Lung (tissue), 11 donors: ENCODE measurements at regions not wholly inside any gene's neighbourhood (a gene's known extent, or its start where the extent isn't known, plus 50 kb on each side); places are given as distances from the start of the nearest gene placed in this dataset.

Experiments
- ATAC-seq: fragments of 200-7000 bp; cut with Tn5 transposase; one replicate; pipeline ENCODE4 v1.9.1; 2020; ENCODE audit warnings: moderate number of reproducible peaks; ENCODE audit not compliant: insufficient read depth, low FRiP score
- DNase-seq, 3 donors: peaks; one replicate each; pipeline ENCODE4 v3.0.0-alpha.2; 2013 to 2017
- H3K27ac ChIP-seq, 2 donors: one replicate each; pipeline ENCODE4 v1.5.1; 2013; ENCODE audit warnings: mild to moderate bottlenecking in 2 of 2, moderate library complexity in 2 of 2, control low read depth in 1 of 2, inconsistent platforms in 1 of 2, low read depth in 1 of 2, low read length in 1 of 2
- H3K27me3 ChIP-seq, 3 donors: one replicate each; pipeline ENCODE4 v1.5.1; 2013; ENCODE audit warnings: low read length in 2 of 3; ENCODE audit not compliant: control insufficient read depth in 3 of 3, insufficient read depth in 3 of 3
- H3K36me3 ChIP-seq, 4 donors: one replicate each; pipeline ENCODE4 v1.5.1; 2013; ENCODE audit warnings: low read length in 4 of 4, mild to moderate bottlenecking in 1 of 4, moderate library complexity in 1 of 4; ENCODE audit not compliant: control insufficient read depth in 4 of 4, insufficient read depth in 4 of 4
- H3K4me1 ChIP-seq, 5 donors: one replicate each; pipeline ENCODE4 v1.5.1; 2013; ENCODE audit warnings: low read length in 5 of 5, mild to moderate bottlenecking in 2 of 5, moderate library complexity in 1 of 5; ENCODE audit not compliant: control insufficient read depth in 5 of 5, insufficient read depth in 5 of 5
- H3K4me3 ChIP-seq: one replicate; pipeline ENCODE4 v1.5.1; 2013; ENCODE audit warnings: mild to moderate bottlenecking, control low read depth, moderate library complexity
- H3K9ac ChIP-seq, 2 donors: one replicate each; pipeline ENCODE4 v1.5.1; 2013; ENCODE audit warnings: low read length in 2 of 2, control low read depth in 1 of 2; ENCODE audit not compliant: insufficient read depth in 1 of 2
- H3K9me3 ChIP-seq, 4 donors: one replicate each; pipeline ENCODE4 v1.5.1; 2013; ENCODE audit warnings: low read length in 3 of 4, mild to moderate bottlenecking in 1 of 4, moderate library complexity in 1 of 4; ENCODE audit not compliant: control insufficient read depth in 4 of 4, insufficient read depth in 3 of 4
- WGBS, 2 donors: extraction: QIAGEN DNeasy Blood & Tissue Kit; methylation state at CpG; one replicate each; pipeline ENCODE4 v1.1.7; 2013; 5-methylcytosine and 5-hydroxymethylcytosine counted together
- TF ChIP-seq, protein P1 (sequence below): IDR thresholded peaks from 2 replicates; pipeline ENCODE4 v1.5.1; 2012; ENCODE audit warnings: mild to moderate bottlenecking; ENCODE audit errors: control extremely low read depth, extremely low read depth
- donor health status: control.
- donor health status: control.
- donor health status: Bipolar disorder and iron deficiency.
- donor health status: healthy.
- donor health status: DM: yes; HTN: yes; CAD: no.

DNA sequence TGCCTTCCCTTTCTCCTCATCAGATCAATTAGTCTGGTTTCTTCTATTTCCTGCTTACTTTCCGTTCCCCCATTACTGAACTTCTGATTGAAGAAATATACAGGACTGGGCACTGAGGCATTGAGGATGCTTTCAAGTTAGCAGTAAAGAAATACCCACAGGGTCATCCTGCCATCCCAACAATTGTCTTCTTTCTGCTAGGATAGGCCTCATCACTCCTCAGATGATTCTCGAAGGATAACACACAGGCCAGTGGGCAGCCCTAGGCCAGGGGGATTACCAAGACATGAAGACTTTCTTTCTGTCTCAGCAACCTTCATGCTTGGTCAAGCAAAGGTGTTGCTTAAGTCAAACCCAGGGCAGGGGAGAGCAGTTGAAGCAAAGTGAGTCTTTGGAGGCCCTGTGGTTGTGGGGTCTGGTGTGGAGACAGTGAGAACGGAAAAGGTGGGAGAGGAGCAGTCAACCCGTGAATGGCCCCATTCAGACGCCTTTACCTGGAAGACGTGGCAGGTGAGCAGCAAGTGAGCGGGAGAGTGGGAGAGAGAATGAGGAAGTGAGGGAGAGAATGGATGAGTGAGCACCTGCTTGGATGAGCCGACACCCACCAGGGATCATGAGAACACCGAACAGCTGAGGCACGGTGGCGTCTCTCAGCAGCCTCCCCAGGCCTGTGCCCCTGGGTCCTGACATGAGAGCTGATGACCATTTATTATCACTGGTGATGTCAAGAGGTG lies 462.9 kb downstream of the PREX1 start:
- Histone ChIP-seq H3K9ac (no peak overlapping the region), H3K27me3 (no peaks in the 10 kb centered on the region), H3K4me1 (peaks cover 0 to 4% (median 0%) of the 10 kb centered on the region in 5 donors), H3K4me3 (no peak overlapping the region), H3K27ac (no peak overlapping the region), H3K9me3 (peaks cover 0 to 6% (median 1%) of the 10 kb centered on the region in 4 donors), H3K36me3 (no peaks in the 10 kb centered on the region)
- TF ChIP-seq, protein P1, sequence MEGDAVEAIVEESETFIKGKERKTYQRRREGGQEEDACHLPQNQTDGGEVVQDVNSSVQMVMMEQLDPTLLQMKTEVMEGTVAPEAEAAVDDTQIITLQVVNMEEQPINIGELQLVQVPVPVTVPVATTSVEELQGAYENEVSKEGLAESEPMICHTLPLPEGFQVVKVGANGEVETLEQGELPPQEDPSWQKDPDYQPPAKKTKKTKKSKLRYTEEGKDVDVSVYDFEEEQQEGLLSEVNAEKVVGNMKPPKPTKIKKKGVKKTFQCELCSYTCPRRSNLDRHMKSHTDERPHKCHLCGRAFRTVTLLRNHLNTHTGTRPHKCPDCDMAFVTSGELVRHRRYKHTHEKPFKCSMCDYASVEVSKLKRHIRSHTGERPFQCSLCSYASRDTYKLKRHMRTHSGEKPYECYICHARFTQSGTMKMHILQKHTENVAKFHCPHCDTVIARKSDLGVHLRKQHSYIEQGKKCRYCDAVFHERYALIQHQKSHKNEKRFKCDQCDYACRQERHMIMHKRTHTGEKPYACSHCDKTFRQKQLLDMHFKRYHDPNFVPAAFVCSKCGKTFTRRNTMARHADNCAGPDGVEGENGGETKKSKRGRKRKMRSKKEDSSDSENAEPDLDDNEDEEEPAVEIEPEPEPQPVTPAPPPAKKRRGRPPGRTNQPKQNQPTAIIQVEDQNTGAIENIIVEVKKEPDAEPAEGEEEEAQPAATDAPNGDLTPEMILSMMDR = no peak
- ATAC-seq = no peak
- WGBS, 2 donors = 93% methylated on average over 11 of the region's 11 CpGs
- DNase-seq = no peak

GRCh38 chr20:48364055-48364454 lies 463.7 kb downstream of the PREX1 start:
- ATAC-seq = no peak
- Histone ChIP-seq H3K4me1 (peaks cover 0 to 4% (median 0%) of the 10 kb centered on the region in 5 donors), H3K27me3 (no peaks in the 10 kb centered on the region), H3K36me3 (no peaks in the 10 kb centered on the region), H3K27ac (no peak overlapping the region), H3K4me3 (no peak overlapping the region), H3K9me3 (peaks cover 0 to 6% (median 1%) of the 10 kb centered on the region in 4 donors), H3K9ac (no peak overlapping the region)
- TF ChIP-seq, protein P1 = no peak
- no peak for DNase-seq

DNA sequence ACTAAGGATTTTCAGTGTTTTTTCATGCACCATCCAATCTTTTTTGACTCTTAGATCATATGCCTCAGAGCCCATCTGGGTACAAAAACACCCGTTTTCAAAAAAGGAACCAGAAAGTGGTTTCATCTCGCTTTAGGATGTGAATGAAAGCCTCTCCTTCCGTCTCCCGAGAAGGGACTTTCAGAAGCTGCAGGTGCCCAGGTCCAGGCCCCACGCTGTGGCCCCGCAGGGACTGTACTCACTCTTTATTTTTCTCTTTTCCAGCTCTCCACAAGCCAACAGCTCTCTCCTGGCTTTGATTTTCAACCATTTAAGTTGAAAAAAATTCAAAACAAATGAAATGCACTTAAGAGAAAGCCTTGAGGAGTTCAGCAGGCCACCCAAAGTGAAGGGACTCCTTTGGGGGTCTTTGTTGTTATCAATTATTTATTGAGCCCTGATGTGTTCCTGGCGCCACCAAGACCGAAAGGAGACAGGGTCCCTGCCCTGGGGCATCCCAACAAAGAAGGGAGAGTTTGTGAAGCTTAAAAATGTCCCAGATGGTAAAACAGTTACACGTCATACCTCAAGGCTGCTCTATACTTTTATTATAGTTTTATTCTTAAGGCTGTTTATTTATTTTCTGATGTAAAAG lies 467.3 kb downstream of the PREX1 start:
- 60 to 64% methylated on average over 9 of the region's 9 CpGs for WGBS, 2 donors
- Histone ChIP-seq H3K9ac (no peak overlapping the region), H3K4me1 (no peaks in the 10 kb centered on the region), H3K36me3 (no peaks in the 10 kb centered on the region), H3K27me3 (no peaks in the 10 kb centered on the region), H3K9me3 (peaks cover 0 to 2% (median 0%) of the 10 kb centered on the region in 4 donors), H3K27ac (no peak overlapping the region), H3K4me3 (no peak overlapping the region)
- no peak for DNase-seq
- TF ChIP-seq, protein P1 = no peak
- no peak for ATAC-seq
